NCI-H1436 (cell line): ENCODE measurements at regions not wholly inside any gene's neighbourhood (a gene's known extent, or its start where the extent isn't known, plus 50 kb on each side); places are given as distances from the start of the nearest gene placed in this dataset.
"Not testable (repeated sequence)": the region's sequence is repeated elsewhere in the genome, so short reads cannot be mapped to it uniquely, and the experiment has no call there.

ENCODE experiments used
- DNase-seq: peaks from one replicate; lab custom pipeline; 2025; lab: John Stamatoyannopoulos, UW

DNA sequence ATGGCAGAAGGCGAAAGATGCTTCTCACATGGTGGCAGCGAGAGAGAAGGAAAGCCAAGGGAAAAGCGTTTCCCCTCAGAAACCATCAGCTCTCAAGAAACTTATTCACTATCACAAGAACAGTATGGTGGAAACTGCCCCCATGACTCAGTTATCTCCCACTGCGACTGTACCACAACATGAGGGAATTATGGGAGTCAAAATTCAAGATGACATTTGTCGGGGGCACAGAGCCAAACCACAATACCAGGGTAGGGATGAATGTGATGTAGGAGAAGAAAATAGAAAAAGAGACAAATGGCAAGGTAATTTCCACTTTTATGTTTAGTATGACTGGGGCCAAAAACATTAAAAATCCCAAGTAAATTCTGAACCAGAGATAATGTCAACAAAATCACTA, 216.8 kb downstream of the TRIM36 start:
- DNase-seq, result no peak

GRCh38 chr5:114949756-114950155, 220.0 kb downstream of the TRIM36 start:
- no peak for DNase-seq

DNA sequence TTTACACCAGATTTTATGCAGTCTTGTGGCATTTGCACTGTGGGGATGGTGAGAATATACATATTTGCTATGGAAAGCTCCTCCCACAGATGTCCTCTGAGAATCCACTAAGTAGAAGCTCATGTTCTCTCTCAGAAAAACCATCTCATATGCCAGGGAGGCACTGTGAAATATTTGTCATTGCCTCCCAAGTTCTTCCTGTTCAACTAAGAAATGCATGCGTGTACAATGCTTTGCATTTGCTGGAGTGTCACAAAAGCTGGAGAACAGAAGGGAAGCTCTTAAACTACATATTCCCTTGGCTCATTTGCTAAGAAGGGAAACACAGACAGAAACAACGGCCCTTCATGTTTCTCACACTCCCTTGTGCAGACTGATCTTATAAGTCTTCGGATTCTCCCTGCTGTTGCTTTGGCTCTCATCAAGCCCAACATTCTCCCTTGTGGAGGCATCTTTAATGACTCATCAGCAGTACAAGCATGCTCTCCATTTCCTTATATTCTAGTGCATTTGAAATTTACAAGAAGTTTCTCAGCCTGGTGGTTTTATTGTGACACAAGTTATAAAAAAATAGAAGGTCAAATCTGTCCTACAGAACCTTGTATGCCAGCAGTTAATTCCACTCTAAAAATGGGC, 220.6 kb downstream of the TRIM36 start:
- no peak for DNase-seq

DNA sequence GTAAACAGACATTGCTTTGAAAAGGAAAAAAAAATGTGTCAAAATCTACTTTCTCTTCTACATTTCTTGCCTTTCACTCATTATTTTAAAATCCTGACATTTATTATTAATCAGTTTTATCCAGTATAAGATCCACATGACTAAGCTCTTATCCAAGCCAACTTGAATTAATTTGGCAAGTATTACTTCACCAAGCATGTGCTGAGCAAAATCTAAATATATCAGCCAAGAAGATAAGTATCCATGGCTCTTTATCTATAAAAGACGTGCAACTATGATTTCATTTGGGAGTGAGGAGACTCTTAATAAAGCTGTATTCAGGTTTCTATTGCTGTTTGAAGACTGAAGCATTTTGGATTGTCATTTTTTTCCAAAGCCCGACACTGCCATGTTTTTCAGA, 221.3 kb downstream of the TRIM36 start:
- DNase-seq, result no peak

DNA sequence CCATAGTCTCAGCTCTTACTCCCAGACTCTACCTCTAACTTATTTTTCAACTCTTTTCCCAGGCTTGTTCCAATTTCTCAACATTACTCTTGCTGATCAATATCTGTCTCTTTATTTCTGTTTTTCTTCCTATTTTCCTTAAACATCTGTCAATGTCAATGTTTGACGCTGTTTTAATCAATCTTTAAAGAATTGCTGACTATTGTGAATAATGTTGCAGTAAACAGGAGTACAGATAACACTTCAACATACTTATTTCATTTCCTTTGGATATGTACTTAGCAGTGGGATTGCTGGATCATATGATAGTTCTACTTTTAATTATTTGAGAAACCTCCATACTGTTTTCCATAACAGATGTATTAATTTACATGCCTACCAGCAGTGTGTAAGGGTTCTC, 229.0 kb downstream of the TRIM36 start:
- DNase-seq, result no peak

DNA sequence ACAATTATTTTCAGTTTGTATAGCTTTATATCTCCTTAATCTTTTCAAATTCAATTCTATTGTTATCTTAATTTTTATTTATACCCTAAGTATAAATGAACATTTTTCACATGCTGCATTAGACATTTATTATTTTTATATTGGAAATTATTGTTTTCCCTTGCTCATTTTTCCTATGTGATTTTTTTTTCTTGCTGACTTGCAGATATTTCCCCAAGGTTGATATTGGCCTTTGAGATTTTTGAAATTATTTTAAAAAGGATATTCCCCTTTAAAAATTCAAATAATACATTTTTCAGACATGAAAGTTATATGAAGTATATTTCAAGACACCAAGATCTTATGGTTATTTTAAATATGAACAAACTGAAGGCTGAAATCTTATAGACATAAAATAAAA, 234.2 kb downstream of the TRIM36 start:
- DNase-seq, result no peak

DNA sequence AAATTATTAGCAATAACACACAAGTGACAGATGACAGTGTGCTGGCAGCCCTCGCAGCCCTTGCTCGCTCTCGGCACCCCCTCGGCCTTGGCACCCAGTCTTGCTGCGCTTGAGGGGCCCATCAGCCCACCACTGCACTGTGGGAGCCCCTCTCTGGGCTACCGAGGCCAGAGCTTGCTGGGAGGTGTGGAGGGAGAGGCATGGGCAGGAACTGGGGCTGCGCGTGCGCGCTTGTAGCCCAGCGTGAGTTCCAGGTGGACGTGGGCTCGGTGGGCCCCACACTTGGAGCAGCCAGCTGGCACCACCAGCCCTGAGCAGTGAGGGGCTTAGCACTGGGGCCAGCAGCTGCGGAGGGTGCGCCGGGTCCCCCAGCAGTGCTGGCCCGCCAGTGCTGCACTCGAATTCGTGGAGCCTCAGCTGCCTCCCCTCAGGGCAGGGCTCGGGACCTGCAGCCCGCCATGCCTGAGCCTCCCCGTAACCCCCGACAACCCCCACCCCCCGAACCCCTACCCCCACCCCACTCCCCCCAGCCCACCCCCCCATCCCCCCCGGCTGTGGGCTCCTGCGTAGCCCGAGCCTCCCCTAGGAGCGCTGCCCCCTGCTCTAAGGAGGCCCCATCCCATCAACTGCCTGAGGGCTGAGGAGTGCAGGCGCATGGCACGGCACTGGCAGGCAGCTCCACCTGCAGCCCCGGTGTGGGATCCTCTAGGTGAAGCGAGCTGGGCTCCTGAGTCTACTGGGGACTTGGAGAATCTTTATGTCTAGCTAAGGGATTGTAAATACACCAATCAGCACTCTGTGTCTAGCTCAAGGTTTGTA, 240.9 kb downstream of the TRIM36 start:
- no peak for DNase-seq

DNA sequence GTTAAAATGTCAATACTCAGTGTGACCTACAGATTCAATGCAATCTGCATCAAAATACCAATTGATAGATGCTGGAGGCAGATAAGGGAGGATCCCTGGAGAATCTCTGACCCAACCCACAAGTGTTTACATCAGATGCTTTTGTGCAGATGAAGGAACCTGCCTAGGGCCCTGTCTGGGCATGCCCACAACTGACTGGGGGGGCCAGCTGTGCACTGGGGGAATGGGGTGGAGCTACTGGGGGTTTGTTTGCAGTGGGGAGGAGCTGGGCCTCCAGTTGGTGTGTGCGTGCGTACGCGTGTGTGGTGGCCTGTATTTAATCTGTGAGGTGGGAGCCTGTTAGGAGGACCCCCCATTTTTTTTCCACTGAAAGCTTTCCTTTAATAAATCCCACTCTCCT, 244.9 kb downstream of the TRIM36 start:
- DNase-seq, result no peak

DNA sequence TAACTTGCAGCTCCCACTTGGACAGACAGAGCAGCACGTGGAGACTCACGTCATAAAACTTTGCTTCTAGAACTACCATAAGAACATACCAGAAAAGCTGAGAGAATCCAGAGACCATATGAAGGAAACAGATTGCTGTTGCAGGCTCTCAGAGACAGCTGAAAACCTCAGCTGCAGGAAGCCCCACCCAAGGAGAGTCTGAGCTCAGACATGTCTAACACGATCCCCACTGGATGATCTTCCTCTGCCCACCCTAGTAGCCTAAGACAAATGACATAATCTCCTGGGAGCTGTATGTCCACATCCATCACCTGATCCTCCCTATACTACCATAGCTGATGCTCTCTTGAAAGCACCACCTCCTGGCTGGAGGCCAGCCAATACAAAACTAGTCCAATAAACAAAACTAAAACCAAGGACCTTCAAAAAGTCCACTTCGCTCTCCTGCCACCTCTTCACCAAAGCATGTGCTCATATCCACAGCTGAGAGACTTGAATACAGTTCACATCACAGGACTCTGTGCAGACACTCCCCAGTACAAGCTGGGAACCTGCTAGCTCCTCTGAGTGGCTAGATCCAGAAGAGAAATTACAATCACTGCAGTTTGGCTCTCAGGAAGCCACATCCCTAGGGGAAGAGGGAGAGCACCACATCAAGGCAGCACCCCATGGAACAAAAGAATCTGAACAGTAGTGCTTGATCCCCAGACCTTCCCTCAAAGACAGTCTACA, 257.4 kb downstream of the TRIM36 start:
- no peak for DNase-seq

GRCh38 chr5:114910727-114911126, 259.0 kb downstream of the TRIM36 start:
- no peak for DNase-seq

DNA sequence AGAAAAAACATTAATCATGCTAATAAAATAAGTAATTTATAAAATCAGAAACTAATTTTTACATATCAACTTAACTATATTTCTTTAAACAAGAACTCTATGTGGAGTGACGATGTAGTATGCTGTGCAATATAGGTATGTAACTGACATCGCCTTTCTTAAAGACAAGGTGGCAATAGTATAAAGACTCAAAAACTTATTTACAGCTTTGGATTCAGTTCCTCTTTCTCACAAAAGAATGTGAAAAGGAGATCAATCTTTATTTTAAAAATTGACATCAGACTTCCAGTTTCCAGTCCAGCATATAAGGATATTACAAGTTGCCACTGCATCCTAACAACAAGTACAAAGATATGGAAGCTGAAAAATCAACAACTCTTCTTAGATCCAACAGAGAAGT, 260.3 kb downstream of the TRIM36 start:
- DNase-seq, result no peak

DNA sequence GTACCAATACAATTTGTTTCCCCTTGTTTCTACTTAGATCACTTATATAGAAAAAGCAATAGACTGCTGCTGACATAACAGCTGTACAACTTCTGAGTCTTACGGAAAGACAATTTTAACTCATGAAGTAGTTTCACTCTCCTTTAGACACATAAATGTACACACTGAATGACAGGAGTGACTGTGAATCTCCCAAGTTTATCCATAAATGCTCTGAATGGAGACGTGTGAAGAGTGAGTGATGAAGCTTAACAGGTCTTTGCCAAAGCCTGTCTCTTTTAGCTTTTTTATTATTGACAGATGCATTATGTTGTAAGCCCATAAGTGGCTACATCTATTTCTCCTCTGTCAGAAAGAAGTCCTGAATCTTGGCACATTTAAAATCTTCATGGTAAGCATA, 265.9 kb downstream of the TRIM36 start:
- no peak for DNase-seq

GRCh38 chr5:114898602-114899001, 271.1 kb downstream of the TRIM36 start:
- DNase-seq, result no peak

GRCh38 chr5:114883675-114884074, 286.0 kb downstream of the TRIM36 start:
- no peak for DNase-seq

GRCh38 chr5:114859438-114859735, 310.3 kb downstream of the TRIM36 start:
- no peak for DNase-seq

- DNase-seq, result no peak
These were observed 310.9 kb downstream of the TRIM36 start for GRCh38 chr5:114858665-114859437.

DNA sequence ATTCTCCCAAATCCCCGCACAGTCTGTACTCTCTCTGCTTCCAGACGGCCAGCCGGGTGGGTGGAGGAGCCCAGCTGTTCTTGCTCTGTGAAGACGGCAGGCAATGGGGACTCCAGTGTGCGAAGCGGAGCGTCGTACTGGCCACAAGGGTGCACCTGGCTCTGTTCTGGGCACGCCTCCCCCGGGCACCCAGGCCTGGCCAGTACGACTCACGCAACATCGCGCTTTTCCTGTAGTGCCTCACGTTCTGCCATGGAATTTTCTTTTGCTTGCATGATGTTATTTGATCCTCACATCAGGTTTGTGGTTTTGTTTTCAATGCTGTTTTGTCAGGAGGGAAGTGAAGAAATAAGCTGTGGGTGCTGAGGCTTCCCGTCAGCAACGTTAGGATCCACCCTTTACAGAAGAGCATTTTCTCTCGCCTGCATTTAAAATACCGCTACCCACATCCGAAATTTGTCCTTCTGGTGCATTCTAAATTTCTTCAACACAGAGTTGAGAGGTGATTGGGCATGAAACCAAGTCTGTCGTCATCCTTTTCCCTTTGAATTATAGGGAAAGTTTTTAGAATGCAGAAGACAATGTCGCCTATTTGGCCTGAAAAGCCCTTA, 311.7 kb downstream of the TRIM36 start:
- no peak for DNase-seq

DNA sequence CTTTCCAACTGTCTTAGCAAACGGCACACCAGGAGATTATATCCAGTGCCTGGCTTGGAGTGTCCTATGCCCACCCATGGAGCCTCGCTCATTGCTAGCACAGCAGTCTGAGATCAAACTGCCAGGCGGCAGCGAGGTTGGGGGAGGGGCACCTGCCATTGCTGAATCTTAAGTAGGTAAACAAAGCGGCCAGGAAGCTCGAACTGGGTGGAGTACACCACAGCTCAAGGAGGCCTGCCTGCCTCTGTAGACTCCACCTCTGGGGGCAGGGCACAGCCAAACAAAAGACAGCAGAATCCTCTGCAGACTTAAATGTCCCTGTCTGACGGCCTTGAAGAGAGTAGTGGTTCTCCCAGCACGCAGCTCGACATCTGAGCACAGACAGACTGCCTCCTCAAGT, 325.0 kb downstream of the TRIM36 start:
- not testable (repeated sequence) for DNase-seq

DNA sequence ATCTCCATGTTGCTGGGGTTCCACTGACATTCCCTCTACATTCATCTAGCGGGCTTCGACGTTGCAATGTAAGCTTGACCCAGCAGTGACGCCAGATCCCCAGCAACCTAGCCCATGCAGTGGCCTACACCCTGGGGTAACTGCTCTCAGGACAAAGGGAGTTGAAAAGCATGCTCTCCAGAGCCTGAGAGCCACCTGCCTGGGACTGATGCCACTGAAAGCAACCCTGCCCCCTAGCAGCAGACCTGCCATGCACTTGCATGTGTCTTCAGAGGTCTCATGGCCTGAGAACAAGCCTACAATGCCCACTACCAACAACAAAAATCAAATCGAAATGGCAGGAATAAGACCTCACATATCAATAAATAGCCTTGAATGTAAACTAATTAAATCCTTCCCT, 330.3 kb downstream of the TRIM36 start:
- DNase-seq, result no peak

- DNase-seq, result no peak
These were observed 330.8 kb downstream of the TRIM36 start for GRCh38 chr5:114838937-114839336.

DNA sequence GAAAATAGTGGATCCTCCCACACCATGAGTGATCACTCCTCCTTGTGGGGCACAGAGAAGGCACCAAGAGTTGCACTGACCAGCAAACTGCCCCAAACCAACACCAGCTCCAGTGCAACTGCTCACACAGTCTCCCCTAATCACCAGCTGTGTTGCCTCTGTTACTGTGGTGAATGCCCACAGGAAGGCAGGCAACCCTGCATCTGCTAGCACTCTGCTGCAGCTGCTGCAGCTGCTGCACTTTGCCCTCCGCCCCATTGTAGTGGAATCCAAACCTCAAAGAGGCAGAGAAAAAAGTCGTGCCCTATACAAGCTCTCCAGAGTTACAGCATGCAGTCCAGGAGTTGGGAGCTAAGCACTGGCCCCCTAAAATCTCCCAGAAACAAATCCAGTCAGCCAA, 339.6 kb downstream of the TRIM36 start:
- no peak for DNase-seq

DNA sequence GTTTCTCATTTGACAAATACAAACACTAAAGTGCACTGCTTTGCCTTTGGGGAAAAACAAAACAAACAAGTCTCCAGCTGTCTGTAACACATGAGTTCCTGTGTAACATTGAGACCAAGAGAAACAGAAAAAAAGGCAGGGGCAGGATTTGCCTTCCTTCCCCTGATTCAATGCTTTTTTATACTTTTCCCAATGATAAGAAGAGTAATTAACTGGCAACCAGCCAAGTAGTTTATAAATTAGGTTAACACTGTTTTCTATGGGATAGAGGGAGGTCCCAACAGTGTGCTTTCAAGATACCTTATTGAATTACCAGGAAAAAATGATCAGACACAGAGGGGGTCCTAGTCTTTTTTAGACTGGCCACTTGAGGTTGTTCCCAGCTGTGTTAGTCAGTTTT, 346.8 kb downstream of the TRIM36 start:
- no peak for DNase-seq
